Ammon's horn (tissue), 1 donor: ENCODE measurements at regions not wholly inside any gene's neighbourhood (a gene's known extent, or its start where the extent isn't known, plus 50 kb on each side); places are given as distances from the start of the nearest gene placed in this dataset.
A peak's percentile ranks its signal among the peaks of the same experiment; 100 is the strongest.

Experiments used
- DNase-seq: peaks from one replicate; pipeline ENCODE4 v3.0.0-alpha.2; 2016; ENCODE audit warnings: low spot score

GRCh38 chr1:5497503-5497902 lies 494.7 kb downstream of the NPHP4 start:
- DNase-seq, result no peak

- DNase-seq, result no peak
Measured at GRCh38 chr1:5495596-5496410, 496.4 kb downstream of the NPHP4 start.

GRCh38 chr1:5494518-5494917 lies 497.7 kb downstream of the NPHP4 start:
- DNase-seq, result peak; percentile 23

DNA sequence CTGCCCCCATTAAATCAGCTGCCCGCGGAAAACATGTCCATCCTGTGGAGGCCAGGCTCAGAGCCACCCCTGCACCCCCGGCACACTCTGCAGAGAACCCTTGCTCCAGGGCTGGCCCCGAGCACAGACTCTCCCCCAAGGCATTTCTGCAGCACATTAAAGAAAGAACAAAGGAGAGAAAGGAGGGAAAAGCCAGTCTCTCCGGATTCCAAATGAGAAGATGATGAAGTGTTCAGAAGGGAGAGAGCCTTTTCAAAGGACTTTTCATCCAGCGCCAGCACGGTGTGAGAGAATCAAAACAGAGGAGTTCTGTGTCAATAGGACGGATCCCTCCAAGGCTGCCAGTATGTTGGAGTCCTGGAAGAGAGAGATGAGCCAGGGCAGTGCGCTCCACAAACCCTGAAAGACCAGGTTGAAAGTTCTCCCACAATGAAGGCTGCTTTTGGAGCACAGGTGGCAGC lies 498.3 kb downstream of the NPHP4 start:
- DNase-seq, result peak; percentile 67

GRCh38 chr1:5493275-5493674 lies 498.9 kb downstream of the NPHP4 start:
- no peak for DNase-seq

- no peak for DNase-seq
Measured at GRCh38 chr1:5492846-5493245, 499.4 kb downstream of the NPHP4 start.

GRCh38 chr1:5491207-5491904 lies 500.9 kb downstream of the NPHP4 start:
- DNase-seq, result no peak

DNA sequence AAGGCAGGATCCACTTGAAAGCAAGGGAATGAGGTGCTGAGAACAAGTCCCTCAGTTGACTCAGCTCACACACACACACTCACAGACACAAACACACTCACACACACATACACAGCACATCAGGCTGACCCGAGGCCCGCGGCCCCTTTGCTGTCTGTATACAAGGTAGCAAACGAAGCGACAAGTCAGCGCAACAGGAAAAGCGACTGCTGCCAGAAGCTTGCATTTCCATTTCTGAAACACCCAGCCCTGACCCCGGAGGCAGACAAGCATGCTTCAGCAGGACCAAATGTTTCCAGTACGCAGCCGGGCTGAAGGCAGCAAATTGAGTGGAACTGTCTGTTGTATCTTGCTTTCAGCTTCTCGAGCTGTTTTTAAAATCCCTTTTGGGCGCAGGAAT lies 501.6 kb downstream of the NPHP4 start:
- DNase-seq, result no peak

GRCh38 chr1:5488448-5488847 lies 503.8 kb downstream of the NPHP4 start:
- no peak for DNase-seq

DNA sequence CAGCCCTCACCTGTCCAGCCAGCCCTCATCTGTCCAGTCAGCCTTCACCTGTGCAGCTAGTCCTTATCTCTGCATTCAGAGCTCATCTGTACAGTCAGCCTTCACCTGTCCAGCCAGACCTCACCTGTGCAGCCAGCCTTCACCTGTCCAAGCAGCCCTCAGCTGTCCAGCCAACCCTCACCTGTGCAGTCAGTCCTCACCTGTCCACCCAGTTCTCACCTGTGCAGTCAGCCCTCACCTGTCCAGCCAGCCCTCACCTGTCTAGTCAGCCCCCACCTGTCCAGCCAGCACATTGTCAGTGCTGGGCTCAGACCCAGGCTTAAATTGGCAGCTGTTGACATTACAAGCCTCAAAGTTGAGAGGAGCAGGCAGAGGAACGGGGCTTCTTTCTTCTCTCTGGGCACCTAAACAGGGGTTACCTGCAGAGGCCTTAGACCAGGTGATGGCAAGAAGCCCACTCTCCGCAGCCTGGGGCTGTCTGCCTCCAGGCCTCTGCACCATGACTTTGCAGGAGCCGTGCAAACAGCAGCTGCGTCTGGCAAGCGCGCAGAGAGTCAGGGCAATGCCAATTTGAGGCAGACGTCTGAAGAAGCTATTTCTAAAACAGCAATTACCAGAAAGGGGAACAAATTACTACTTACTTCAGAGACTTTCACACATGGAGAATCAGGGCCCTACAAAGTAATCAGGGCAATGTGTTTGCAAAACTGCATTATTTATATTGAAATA lies 506.1 kb downstream of the NPHP4 start:
- DNase-seq, result no peak

GRCh38 chr1:5485436-5485835 lies 506.8 kb downstream of the NPHP4 start:
- no peak for DNase-seq

DNA sequence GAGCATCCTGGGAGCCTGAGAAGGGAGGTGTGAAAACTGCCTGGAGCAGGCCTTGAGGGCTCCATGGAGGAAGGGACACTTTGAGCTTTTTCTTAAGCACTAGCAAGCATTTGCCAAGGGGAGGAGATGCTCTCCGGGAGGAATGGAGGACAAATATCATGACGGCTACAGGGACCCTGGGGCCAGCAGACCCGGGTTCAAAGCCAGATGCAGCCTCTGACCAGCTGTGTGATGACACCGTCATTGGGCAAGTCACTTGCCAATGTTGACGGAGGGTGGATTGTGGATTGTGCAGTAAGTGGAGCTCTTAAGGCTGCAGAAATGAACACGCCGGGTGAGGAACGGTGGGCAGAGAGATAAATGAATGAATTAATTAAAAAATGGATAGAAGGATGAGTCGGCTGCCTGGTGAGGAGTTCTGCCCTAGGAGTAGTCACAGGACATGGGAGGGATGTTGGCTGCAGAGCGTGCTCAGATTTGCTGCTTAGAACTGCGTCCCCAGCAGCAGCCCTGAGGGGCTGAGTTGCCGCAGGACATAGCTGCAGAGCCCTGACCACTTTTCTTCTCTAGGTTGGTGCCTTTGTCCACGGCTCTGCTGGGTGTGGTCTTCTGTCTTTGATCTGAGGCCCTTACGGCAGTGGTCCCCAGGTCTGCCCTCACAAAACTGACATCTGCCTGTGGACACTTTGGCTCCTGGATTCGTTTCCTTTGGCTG lies 507.6 kb downstream of the NPHP4 start:
- no peak for DNase-seq

DNA sequence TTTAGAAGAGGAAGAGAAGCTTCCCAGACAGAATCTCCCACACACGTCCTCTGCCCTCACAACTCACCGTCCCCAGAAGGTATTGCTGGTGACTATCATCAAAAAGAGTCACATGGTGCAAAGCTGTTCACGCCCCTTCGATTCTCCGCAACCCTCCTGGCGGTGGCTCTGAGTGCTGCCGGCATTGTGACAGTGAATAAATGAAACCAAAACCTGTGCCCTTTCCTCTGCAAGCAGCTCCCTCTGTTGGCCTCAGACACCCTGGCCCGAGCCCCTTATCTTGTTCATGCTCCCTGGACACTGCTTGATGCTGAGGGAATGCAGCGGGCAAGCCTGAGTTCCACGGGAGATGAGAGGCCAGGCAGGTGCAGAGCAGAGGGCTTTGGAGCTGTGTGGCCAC lies 510.3 kb downstream of the NPHP4 start:
- DNase-seq, result no peak

DNA sequence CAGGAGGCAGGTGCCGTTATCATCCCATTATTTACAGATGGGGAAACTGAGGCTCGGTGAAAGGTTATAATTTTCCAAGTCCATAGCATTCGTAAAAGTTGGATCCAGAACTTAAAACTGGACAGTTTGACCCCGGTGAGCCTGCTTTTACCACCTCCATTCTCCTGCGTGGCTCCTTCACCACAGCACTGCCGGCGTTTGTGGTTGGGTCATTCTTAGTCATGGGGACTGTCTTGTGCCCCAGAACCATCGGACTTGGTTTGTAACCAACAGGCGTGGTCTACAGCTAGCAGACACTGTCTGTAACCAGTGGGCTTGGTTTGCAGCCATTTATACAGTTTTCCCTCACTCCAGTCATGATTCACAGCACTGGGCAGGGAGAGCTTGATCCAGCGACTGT lies 511.3 kb downstream of the NPHP4 start:
- DNase-seq, result no peak

- DNase-seq, result peak; percentile 29
Measured at GRCh38 chr1:5479876-5480646, 512.2 kb downstream of the NPHP4 start.

GRCh38 chr1:5478961-5479360 lies 513.3 kb downstream of the NPHP4 start:
- DNase-seq, result no peak

DNA sequence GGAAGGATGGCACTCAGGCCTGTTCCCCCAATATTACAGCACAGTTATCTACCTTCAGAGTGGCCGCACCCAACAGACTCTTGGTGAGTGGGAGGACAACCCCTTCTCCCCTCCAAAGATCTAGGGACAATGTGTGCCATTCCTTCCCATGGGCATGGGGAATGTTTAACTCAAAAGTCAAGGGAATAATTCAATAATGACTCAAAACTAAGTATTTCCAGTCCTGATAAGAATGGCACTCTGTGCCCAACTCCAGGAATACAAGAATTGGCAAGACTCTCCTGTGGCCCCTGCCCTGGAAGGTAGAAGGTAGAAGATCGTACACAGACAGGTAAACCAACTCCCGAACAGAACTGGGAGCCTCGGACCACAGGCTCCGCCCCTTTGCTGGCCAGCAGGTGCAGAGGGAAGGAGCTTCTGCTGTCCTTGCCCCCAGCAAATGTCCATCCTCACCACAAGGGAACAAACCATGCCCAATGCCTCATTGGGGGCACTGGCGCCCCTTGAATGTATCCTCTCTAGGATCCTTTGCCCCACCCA lies 514.0 kb downstream of the NPHP4 start:
- DNase-seq, result no peak

DNA sequence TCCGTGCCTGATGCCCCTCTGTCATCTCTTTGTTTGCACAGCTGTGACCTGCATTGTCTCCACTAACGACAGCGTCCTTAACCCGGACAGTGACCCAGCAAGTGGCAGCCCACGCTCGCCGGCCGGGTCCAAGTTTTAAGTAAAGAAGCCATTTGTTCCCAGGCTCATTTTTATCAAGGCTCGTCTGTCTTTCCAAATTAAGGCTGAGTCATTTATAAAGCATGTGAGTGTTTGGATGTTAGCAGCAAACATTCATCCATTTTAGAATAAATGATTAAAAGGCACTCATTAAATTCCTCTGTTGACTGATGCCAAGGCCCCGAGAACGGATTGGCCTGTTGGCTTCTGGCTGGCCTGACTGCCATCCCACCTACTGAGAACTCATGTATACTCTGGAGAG lies 514.5 kb downstream of the NPHP4 start:
- peak; percentile 66 for DNase-seq

GRCh38 chr1:5475572-5475971 lies 516.7 kb downstream of the NPHP4 start:
- no peak for DNase-seq

DNA sequence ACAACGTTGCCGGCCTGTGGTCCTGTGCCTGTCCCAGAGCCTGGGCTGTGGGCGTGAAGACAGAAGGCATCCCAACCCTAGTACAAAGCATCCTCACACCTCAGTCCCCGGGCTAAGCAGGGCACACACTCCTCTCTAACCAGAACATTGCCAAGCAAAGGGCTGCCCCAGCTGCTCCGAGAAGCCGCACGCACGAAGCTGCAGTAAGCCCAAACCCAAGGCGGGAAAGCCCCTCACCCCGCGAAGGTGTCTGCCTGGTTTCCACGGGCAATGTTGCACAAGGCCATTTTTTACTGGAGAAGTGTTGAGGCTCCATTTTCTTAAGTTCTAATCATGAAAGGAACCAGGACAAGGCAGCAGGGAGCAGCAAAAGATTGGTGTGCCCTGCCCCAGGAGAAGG lies 519.0 kb downstream of the NPHP4 start:
- no peak for DNase-seq

DNA sequence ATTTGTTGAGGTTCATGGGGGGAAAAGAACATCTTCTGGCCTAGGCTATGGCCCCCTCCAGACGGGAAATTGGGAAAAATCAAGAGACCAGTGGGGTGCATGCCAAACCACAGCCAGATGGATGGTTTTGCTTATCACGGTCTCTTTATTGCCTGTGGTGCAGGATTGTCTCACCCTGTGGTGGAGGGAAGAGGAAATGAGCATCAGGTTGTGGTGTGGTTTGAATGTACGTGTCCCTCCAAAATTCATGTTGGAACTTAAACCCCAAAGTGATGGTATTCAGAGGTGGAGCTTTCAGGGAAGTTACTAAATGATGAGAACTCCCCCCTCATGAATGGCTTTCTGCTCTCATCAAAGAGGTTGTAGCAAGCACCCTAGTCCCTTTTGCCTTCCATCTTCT lies 525.7 kb downstream of the NPHP4 start:
- no peak for DNase-seq
